BJ (cell line): ENCODE measurements at regions not wholly inside any gene's neighbourhood (a gene's known extent, or its start where the extent isn't known, plus 50 kb on each side); places are given as distances from the start of the nearest gene placed in this dataset.

Experiments used
- CTCF ChIA-PET: fragments of 350-600 bp; formaldehyde crosslinking; extraction: SDS; loops from one replicate; lab custom pipeline; 2021; ENCODE audit warnings: antibody characterized with exemption, inconsistent platforms; lab: Yijun Ruan, JAX
- POLR2A ChIA-PET: fragments of 300-600 bp; sonication (Branson Sonifier 250); formaldehyde crosslinking; extraction: SDS; loops from one replicate; lab custom pipeline; 2021; ENCODE audit warnings: antibody characterized with exemption; lab: Charles Lee
- DNase-seq: peaks from one replicate; pipeline ENCODE4 v3.0.0-alpha.2; 2011; ENCODE audit warnings: low read depth
- H3K27me3 ChIP-seq: 2 replicates; pipeline ENCODE4 v1.6.0; 2011; ENCODE audit warnings: low read length; ENCODE audit not compliant: control insufficient read depth, insufficient read depth
- H3K36me3 ChIP-seq: 2 replicates; pipeline ENCODE4 v1.5.1; 2011; ENCODE audit warnings: low read length; ENCODE audit not compliant: control insufficient read depth, insufficient read depth
- H3K4me3 ChIP-seq: 2 replicates; pipeline ENCODE4 v1.5.1; 2011; ENCODE audit warnings: low read depth, mild to moderate bottlenecking, control low read depth, low read length
- TF ChIP-seq, protein P1 (sequence below): IDR thresholded peaks from 2 replicates; pipeline ENCODE4 v1.5.1; 2011; ENCODE audit warnings: low read depth, mild to moderate bottlenecking, control low read depth, inconsistent platforms, low read length, moderate library complexity; ENCODE audit not compliant: insufficient read depth

DNA sequence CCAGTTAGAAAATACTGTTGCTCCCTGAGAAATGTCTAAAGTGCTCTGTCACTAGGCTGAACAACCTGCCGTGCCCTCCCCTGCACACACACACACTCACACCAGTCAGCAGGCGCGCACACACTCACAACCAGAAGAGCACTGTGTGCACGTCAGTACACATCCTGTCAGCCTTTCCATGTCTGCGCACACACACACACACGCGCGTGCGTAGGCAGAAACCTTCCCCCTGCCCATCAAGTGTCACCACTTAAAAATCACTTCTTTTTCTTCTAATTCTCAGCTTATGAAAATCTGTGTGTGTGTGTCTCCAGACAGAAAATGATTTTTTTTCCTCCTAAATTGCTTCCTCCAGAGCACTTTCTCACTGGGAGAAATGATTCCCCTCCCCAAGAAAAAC is 100.3 kb downstream of the EDN3 start:
- no peak for DNase-seq
- CTCF ChIA-PET = no interaction called here
- Histone ChIP-seq H3K36me3 (no peaks in the 10 kb centered on the region), H3K4me3 (no peak overlapping the region), H3K27me3 (peaks cover 5% of the 10 kb centered on the region)
- TF ChIP-seq, protein P1, sequence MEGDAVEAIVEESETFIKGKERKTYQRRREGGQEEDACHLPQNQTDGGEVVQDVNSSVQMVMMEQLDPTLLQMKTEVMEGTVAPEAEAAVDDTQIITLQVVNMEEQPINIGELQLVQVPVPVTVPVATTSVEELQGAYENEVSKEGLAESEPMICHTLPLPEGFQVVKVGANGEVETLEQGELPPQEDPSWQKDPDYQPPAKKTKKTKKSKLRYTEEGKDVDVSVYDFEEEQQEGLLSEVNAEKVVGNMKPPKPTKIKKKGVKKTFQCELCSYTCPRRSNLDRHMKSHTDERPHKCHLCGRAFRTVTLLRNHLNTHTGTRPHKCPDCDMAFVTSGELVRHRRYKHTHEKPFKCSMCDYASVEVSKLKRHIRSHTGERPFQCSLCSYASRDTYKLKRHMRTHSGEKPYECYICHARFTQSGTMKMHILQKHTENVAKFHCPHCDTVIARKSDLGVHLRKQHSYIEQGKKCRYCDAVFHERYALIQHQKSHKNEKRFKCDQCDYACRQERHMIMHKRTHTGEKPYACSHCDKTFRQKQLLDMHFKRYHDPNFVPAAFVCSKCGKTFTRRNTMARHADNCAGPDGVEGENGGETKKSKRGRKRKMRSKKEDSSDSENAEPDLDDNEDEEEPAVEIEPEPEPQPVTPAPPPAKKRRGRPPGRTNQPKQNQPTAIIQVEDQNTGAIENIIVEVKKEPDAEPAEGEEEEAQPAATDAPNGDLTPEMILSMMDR = no peak
- POLR2A ChIA-PET = no interaction called here

DNA sequence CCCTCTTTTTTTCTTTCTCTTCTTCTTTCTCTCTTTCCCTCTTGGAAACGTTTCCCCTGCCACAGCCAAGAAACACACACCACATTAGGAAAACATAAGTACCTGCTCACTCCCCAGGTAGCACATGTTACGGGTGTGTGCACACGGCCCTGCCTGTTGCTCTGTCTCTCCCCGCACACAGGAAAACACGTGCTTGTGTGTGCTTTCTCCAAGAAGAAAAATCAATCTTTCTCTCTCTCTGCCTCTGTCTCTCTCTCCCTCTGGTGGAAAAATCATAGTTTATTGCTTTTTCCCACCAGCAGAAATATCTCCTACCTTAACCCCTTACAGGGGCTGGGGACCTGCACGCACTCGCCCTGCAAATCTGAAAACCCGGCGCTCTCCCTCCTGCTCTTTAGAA is 102.3 kb downstream of the EDN3 start:
- Histone ChIP-seq H3K4me3 (no peak overlapping the region), H3K36me3 (no peaks in the 10 kb centered on the region), H3K27me3 (peaks cover 5% of the 10 kb centered on the region)
- no peak for DNase-seq
- POLR2A ChIA-PET = no interaction called here
- TF ChIP-seq, protein P1 = no peak
- CTCF ChIA-PET = interaction anchor here (0.7 to 2.6 kb wide), 2 partner anchors 15 to 535 kb away, joined by 4 to 6 read pairs; no protein-coding TSS in a partner anchor

DNA sequence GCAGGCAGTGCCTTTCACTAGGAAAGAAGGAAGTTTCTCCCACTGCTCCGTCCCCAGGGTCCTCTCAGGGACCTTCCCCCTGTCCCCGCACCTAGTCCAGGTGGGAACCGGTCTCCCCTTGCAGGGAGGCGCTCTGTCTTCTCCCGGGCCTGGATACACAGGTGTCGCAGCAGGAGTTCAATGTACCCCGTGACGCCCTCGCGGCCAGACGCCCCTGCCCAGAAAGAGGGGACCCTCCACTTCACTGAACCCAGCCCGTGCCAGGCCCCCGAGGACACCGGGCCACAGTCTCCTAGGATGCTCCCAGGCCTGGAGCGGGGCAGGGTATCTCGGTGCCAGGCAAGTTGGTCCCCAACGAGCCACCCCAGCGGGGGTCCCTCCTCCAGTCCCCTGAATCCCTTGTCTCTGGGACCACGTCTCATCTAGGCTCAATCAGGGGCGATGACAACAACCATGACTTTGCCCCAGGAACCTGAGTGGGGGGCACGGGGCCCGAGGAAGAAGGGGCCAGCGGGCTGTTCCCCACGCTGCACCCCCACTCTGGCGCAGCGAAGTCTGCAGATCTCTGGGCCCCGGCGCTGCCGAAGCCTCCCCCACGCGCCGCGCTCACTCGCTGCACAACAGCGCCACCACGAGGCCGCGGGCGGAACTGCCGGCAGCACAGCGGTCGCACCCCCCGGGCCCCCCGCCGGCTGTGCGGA is 103.0 kb downstream of the EDN3 start:
- CTCF ChIA-PET = interaction anchor here (1.1 to 2.6 kb wide), 8 partner anchors 9 to 533 kb away, joined by 3 to 8 read pairs (median 3); no protein-coding TSS in a partner anchor
- H3K27me3 ChIP-seq = peaks cover 5% of the 10 kb centered on the region
- TF ChIP-seq, protein P1 = peak; percentile 63
- DNase-seq = no peak
- no peak overlapping the region for H3K4me3 ChIP-seq
- POLR2A ChIA-PET = no interaction called here
- H3K36me3 ChIP-seq = no peaks in the 10 kb centered on the region

DNA sequence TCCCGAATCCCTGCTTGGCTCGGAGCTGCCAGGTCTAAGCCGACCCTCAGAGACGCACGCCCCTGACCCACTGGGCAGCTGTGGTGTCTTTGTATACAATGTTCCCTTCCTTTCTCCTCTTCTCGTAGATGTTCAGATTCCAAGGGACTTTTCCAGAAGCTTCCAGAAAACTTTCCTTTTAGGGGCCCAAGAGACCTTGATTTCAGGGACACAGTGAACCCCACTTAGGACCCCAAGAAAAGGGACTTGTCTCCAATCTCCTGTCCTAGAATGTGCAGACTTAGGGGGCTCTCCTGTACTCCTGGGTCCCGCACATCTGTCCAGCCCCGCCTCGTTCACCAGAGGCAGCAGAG is 103.5 kb downstream of the EDN3 start:
- peaks cover 5% of the 10 kb centered on the region for H3K27me3 ChIP-seq
- no peak for DNase-seq
- H3K4me3 ChIP-seq = no peak overlapping the region
- TF ChIP-seq, protein P1 = no peak
- no peaks in the 10 kb centered on the region for H3K36me3 ChIP-seq
- POLR2A ChIA-PET = no interaction called here
- CTCF ChIA-PET = interaction anchor here (0.6 to 2.6 kb wide), 12 partner anchors 9 to 534 kb away, joined by 3 to 8 read pairs (median 3); no protein-coding TSS in a partner anchor

DNA sequence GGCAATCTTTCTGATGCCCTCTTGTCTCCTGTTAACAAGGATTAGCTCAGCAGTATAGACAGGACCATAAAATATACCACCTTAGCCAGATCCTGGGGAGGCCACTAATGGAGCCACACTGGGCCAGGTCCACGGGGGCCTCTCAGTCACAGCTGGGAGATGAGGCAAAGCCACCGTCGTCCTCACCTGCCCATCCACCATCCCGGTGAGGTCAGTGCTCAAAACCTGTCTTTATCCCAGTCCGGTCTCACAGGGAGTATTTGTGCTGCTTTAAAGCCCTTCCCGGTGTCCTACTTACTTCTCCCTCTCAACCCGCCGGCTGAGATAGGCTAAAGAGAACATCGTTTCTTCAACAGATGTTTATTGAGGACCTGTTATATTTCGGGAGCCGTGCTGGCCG is 104.3 kb downstream of the EDN3 start:
- H3K4me3 ChIP-seq = no peak overlapping the region
- DNase-seq = no peak
- ChIA-PET POLR2A (no interaction called here), CTCF (interaction anchor here (0.7 to 2.6 kb wide), 9 partner anchors 10 to 535 kb away, joined by 3 to 8 read pairs (median 3); no protein-coding TSS in a partner anchor)
- TF ChIP-seq, protein P1 = no peak
- peaks cover 5% of the 10 kb centered on the region; the same call in 1 of the 2 replicates for H3K27me3 ChIP-seq
- H3K36me3 ChIP-seq = no peaks in the 10 kb centered on the region
